Body of pancreas (tissue), 4 donors: ENCODE measurements at regions not wholly inside any gene's neighbourhood (a gene's known extent, or its start where the extent isn't known, plus 50 kb on each side); places are given as distances from the start of the nearest gene placed in this dataset.

ENCODE experiments used
- ATAC-seq: fragments of 150-250 bp; one replicate; pipeline ENCODE4 v1.9.1; 2016
- DNase-seq, 4 donors: peaks; one replicate each; pipeline ENCODE4 v3.0.0-alpha.2; 2019
- H3K27ac ChIP-seq, 4 donors: fragments of 200-600 bp; sonication (generic); 1 replicate in 3 of 4; 2 replicates in 1 of 4; pipeline versions ENCODE4 v1.5.1 to v1.6.1; 2016 to 2019; ENCODE audit warnings: mild to moderate bottlenecking in 1 of 4, mixed read lengths in 1 of 4, moderate library complexity in 1 of 4
- H3K27me3 ChIP-seq, 2 donors: fragments of 200-600 bp; sonication (generic); one replicate each; pipeline ENCODE4 v1.6.0; 2016; ENCODE audit warnings: mild to moderate bottlenecking in 1 of 2
- H3K36me3 ChIP-seq, 2 donors: fragments of 200-600 bp; sonication (generic); replicated peaks in 1 of 2; 2 replicates each; pipeline ENCODE4 v1.5.1; 2016; ENCODE audit warnings: low read depth in 2 of 2; ENCODE audit not compliant: insufficient read depth in 1 of 2
- H3K4me1 ChIP-seq: fragments of 200-600 bp; sonication (generic); one replicate; pipeline ENCODE4 v1.6.0; 2016
- H3K4me3 ChIP-seq, 2 donors: fragments of 200-600 bp; sonication (generic); 1 replicate in 1 of 2; 2 replicates in 1 of 2; pipeline ENCODE4 v1.5.1; 2016 to 2019
- H3K9me3 ChIP-seq, 3 donors: fragments of 200-600 bp; sonication (generic); 1 replicate in 2 of 3; 2 replicates in 1 of 3; pipeline ENCODE4 v1.5.1; 2016
- POLR2A ChIP-seq, 3 donors: fragments of 450-650 bp; IDR thresholded peaks; one replicate each; pipeline ENCODE4 v1.6.1; 2016; ENCODE audit warnings: antibody characterized with exemption in 3 of 3, mild to moderate bottlenecking in 2 of 3
- WGBS, 2 donors: methylation state at CpG; one replicate each; pipeline ENCODE4 v1.1.5; 2017; 5-methylcytosine and 5-hydroxymethylcytosine counted together
- intact Hi-C: fragments of 100-400 bp; cut with DNase I; formaldehyde crosslinking; loops from one replicate; pipeline ENCODE4 v1.15.1; 2023
- TF ChIP-seq, protein P1 (sequence below), 7 experiments: fragments of 450-650 bp in 4 of 7; fragments of 200-600 bp in 3 of 7; sonication (generic) in 3 of 7; IDR thresholded peaks; one replicate each; pipeline ENCODE4 v1.5.1; 2016 to 2019; ENCODE audit warnings: antibody characterized with exemption in 7 of 7

DNA sequence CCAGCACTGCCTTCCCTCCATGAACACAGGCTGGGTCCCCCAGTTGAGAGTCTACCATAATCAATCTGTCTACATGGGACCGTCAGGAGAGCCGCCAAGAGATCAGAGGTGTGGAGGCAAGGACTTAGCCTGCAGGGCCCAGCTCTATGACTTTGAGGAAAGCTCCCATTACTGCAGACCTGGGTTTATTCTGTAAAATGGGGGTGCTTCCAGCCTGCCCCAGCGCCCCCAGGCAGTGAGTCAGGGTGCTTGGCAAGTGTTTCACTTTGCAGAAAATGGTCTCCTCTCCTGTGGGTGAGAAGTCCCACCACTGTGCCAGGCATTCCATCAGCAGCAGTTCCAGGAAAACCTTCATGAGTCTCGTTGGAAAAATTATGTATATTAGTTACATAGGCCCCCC is 75.5 kb upstream of the VSTM2B start:
- ATAC-seq (no peak), DNase-seq (no peak)
- Histone ChIP-seq H3K4me1 (no peaks in the 10 kb centered on the region), H3K27ac (no peak overlapping the region), H3K27me3 (no peaks in the 10 kb centered on the region), H3K9me3 (peaks cover 0 to 6% (median 0%) of the 10 kb centered on the region in 3 donors), H3K36me3 (no peaks in the 10 kb centered on the region), H3K4me3 (no peak overlapping the region)
- TF ChIP-seq, protein P1, sequence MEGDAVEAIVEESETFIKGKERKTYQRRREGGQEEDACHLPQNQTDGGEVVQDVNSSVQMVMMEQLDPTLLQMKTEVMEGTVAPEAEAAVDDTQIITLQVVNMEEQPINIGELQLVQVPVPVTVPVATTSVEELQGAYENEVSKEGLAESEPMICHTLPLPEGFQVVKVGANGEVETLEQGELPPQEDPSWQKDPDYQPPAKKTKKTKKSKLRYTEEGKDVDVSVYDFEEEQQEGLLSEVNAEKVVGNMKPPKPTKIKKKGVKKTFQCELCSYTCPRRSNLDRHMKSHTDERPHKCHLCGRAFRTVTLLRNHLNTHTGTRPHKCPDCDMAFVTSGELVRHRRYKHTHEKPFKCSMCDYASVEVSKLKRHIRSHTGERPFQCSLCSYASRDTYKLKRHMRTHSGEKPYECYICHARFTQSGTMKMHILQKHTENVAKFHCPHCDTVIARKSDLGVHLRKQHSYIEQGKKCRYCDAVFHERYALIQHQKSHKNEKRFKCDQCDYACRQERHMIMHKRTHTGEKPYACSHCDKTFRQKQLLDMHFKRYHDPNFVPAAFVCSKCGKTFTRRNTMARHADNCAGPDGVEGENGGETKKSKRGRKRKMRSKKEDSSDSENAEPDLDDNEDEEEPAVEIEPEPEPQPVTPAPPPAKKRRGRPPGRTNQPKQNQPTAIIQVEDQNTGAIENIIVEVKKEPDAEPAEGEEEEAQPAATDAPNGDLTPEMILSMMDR (IDR thresholded peaks at IDR 0.05) = no peak
- TF ChIP-seq POLR2A (IDR thresholded peaks at IDR 0.05) = no peak
- intact Hi-C loops = no loop called here
- WGBS, 2 donors = 0 to 55% methylated on average over 1 to 4 of the region's 4 CpGs

GRCh38 chr19:29450812-29451211 is 75.0 kb upstream of the VSTM2B start:
- no peak overlapping the region for H3K4me3 ChIP-seq
- H3K4me1 ChIP-seq = no peaks in the 10 kb centered on the region
- DNase-seq = no peak
- TF ChIP-seq, protein P1 (IDR thresholded peaks at IDR 0.05) = no peak
- TF ChIP-seq POLR2A (IDR thresholded peaks at IDR 0.05) = no peak
- peaks cover 0 to 6% (median 0%) of the 10 kb centered on the region in 3 donors for H3K9me3 ChIP-seq
- H3K36me3 ChIP-seq = no peaks in the 10 kb centered on the region
- H3K27me3 ChIP-seq = no peaks in the 10 kb centered on the region
- no peak for ATAC-seq
- intact Hi-C loops = no loop called here
- 54 to 65% methylated on average over 4 of the region's 4 CpGs for WGBS, 2 donors
- H3K27ac ChIP-seq = no peak overlapping the region

GRCh38 chr19:29454109-29454508 is 71.7 kb upstream of the VSTM2B start:
- DNase-seq = no peak
- no peak for TF ChIP-seq POLR2A (IDR thresholded peaks at IDR 0.05)
- TF ChIP-seq, protein P1 (IDR thresholded peaks at IDR 0.05) = no peak
- 82 to 85% methylated on average over 15 of the region's 15 CpGs for WGBS, 2 donors

GRCh38 chr19:29457413-29457812 is 68.4 kb upstream of the VSTM2B start:
- no peaks in the 10 kb centered on the region for H3K27me3 ChIP-seq
- WGBS, 2 donors = 69 to 73% methylated on average over 1 of the region's 1 CpG
- intact Hi-C loops = no loop called here
- H3K4me3 ChIP-seq = no peak overlapping the region
- ATAC-seq (no peak), DNase-seq (no peak)
- no peak overlapping the region for H3K27ac ChIP-seq
- H3K36me3 ChIP-seq = no peaks in the 10 kb centered on the region
- TF ChIP-seq POLR2A (IDR thresholded peaks at IDR 0.05) = no peak
- TF ChIP-seq, protein P1 (IDR thresholded peaks at IDR 0.05) = no peak
- H3K4me1 ChIP-seq = no peaks in the 10 kb centered on the region
- peaks cover 0 to 3% (median 2%) of the 10 kb centered on the region in 3 donors for H3K9me3 ChIP-seq

More at GRCh38 chr19:29454109-29454508, 71.7 kb upstream of the VSTM2B start:
- Histone ChIP-seq H3K27ac (no peak overlapping the region), H3K4me1 (no peaks in the 10 kb centered on the region), H3K27me3 (no peaks in the 10 kb centered on the region), H3K9me3 (peaks cover 0 to 6% (median 2%) of the 10 kb centered on the region in 3 donors), H3K4me3 (no peak overlapping the region), H3K36me3 (no peaks in the 10 kb centered on the region)
- intact Hi-C loops = no loop called here
- ATAC-seq = no peak

DNA sequence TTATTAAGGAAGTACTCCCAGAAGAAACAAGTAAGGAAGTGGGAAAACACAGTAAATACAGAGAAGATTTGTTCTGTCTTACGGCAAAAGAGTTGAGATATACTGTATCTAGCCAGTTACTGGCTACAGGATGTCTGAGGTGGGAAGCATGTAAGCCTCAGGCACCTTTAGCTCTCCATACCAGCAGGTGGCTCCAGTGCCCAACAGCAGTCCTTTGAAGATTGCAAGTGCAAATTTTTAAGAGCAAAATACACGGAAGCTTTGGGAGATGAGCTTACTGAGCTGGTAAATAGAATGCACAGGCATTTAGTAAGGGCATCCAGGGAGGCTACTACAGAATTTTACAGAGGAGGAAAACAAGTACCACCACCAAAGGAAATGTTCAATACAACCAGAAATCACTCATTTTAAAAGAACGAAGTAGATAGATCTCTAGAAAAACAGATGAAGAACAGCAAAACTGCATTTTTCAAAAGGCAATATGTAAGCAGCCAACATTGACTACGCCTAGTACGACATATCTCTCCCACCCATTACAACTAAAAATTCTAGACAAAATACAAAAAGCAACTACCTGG is 57.9 kb upstream of the VSTM2B start:
- 53% methylated on average over 5 of the region's 5 CpGs for WGBS, 2 donors
- TF ChIP-seq POLR2A (IDR thresholded peaks at IDR 0.05) = no peak
- TF ChIP-seq, protein P1 (IDR thresholded peaks at IDR 0.05) = no peak
- Histone ChIP-seq H3K9me3 (no peaks in the 10 kb centered on the region), H3K36me3 (no peaks in the 10 kb centered on the region), H3K4me1 (no peaks in the 10 kb centered on the region), H3K4me3 (no peak overlapping the region), H3K27ac (no peak overlapping the region), H3K27me3 (no peaks in the 10 kb centered on the region)
- DNase-seq = peak in 1 of 4 donors; percentile 9
- intact Hi-C loops = no loop called here
- no peak for ATAC-seq
